Coronary artery (tissue), 2 donors: ENCODE measurements at regions not wholly inside any gene's neighbourhood (a gene's known extent, or its start where the extent isn't known, plus 50 kb on each side); places are given as distances from the start of the nearest gene placed in this dataset.

Experiments
- DNase-seq: peaks from one replicate; pipeline ENCODE4 v3.0.0-alpha.2; 2017; ENCODE audit warnings: low spot score
- H3K27ac ChIP-seq, 2 donors: fragments of 200-600 bp; sonication (generic); one replicate each; pipeline ENCODE4 v1.5.1; 2016 to 2019
- H3K4me3 ChIP-seq: fragments of 200-600 bp; sonication (generic); 2 replicates; pipeline ENCODE4 v1.5.1; 2016; ENCODE audit warnings: mild to moderate bottlenecking, moderate library complexity
- TF ChIP-seq, protein P1 (sequence below): fragments of 200-600 bp; sonication (generic); IDR thresholded peaks from one replicate; pipeline ENCODE4 v1.5.1; 2019; ENCODE audit warnings: antibody characterized with exemption

DNA sequence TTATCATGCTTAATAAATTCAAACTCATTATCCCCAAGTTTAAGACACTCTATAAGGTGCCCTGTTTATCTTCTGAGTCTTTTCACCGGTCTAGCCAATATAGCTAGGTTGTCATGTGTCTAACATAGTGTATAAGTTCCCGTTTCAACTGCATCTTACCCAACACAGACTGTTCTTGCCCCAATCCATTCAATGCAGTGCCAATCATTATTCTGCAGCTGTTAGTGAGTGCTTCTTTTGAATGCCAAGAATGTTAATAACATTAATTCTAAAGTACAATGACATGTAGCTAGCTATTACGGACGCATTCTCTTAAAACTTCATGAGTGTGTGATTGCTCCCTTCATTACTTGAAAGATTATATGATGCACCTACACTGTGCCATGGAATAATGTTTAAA, 646.4 kb upstream of the NR2F2 start:
- DNase-seq: no peak
- TF ChIP-seq, protein P1, sequence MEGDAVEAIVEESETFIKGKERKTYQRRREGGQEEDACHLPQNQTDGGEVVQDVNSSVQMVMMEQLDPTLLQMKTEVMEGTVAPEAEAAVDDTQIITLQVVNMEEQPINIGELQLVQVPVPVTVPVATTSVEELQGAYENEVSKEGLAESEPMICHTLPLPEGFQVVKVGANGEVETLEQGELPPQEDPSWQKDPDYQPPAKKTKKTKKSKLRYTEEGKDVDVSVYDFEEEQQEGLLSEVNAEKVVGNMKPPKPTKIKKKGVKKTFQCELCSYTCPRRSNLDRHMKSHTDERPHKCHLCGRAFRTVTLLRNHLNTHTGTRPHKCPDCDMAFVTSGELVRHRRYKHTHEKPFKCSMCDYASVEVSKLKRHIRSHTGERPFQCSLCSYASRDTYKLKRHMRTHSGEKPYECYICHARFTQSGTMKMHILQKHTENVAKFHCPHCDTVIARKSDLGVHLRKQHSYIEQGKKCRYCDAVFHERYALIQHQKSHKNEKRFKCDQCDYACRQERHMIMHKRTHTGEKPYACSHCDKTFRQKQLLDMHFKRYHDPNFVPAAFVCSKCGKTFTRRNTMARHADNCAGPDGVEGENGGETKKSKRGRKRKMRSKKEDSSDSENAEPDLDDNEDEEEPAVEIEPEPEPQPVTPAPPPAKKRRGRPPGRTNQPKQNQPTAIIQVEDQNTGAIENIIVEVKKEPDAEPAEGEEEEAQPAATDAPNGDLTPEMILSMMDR: no peak
- no peak overlapping the region for H3K4me3 ChIP-seq
- no peak overlapping the region for H3K27ac ChIP-seq

DNA sequence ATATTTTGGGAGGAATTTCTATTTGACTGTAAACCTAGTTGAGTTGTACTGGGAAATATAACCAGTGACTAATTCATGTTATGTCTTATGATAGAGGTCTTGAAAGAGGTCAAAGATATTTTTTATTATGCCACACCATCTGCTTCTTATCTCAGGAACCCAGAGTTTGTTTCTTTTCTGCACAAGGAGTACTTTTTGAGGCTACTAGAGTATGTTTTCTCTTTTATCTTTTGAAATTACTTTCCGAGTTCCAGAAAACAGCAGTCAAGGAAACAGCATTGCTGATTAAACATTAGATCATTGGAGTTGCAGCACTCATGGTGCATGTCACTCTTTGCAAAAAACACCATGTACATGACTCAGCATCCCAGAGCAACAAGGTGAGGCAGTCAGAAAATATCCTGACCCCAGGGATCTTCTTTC, 645.8 kb upstream of the NR2F2 start:
- Histone ChIP-seq H3K4me3 (no peak overlapping the region), H3K27ac (no peak overlapping the region)
- TF ChIP-seq, protein P1: no peak
- no peak for DNase-seq

DNA sequence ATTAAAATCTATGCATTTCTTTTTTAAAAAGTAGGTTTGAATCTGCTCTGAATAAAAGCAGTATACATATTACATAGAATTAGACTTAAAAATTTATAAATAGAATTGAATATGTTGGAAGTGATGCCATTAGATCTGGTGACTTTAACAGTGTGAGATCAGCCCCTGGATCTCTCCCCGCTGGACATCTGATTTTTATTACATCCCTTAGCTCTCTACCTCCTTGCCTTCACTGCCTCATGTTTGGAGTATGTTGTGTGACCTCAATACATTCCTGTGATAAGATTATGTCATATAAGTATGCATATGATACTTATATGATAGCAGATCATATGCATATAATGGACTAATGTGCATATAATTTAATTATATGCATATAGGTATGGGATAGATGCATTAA, 643.4 kb upstream of the NR2F2 start:
- no peak for DNase-seq
- no peak overlapping the region for H3K4me3 ChIP-seq
- TF ChIP-seq, protein P1: no peak
- H3K27ac ChIP-seq: no peak overlapping the region

DNA sequence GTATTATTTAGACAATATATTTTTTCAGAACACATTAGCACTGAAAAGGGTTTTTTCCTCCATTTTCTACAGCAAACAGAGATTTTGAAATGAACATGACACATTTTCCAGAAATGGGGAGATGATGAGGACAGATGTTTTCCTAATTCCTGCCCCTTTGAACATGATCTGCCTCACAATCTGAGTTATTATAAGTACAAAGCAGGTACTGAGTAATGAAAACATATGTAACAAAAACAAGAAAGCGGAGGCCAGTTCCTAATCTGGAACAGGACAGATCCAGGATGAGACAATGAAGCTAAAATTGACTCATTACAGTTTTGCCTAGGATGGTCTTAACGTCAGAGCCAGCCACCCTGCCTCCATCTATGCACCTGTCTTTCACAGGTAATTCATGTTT, 642.8 kb upstream of the NR2F2 start:
- no peak for DNase-seq
- no peak overlapping the region for H3K4me3 ChIP-seq
- TF ChIP-seq, protein P1: no peak
- H3K27ac ChIP-seq: no peak overlapping the region

DNA sequence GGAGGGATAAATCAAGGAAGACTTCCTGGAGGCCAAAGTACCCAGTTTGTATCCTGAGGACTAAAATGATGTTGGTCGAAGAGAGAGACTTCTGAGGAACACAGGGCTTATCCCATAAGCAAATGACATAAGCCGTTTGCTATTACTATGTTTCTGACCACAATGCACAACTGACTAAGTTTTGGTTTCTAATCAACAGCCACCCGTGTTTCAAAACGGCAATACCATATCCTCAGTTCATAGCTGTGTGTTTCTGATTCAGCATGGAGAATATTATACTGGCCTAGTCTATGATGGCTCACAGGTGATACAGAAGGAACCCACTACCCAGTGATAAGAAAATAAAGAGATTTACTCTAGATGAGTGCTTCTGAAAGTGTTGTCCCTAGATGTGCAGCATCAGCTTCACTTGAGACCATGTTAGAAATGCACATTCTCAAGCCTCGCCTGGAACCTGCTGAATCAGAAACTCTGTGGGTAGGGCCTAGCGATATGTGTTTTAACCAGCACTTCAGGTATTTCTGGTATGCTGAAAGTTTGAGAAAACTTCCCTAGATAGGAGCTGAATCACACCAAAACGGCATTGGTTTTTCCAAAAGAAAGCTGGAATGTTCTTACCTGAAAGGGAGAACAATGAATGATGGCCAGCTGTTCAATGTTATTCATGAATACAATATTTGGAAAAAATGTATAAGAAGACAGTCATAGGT, 639.7 kb upstream of the NR2F2 start:
- Histone ChIP-seq H3K4me3 (no peak overlapping the region), H3K27ac (no peak overlapping the region)
- no peak for DNase-seq
- TF ChIP-seq, protein P1: no peak

DNA sequence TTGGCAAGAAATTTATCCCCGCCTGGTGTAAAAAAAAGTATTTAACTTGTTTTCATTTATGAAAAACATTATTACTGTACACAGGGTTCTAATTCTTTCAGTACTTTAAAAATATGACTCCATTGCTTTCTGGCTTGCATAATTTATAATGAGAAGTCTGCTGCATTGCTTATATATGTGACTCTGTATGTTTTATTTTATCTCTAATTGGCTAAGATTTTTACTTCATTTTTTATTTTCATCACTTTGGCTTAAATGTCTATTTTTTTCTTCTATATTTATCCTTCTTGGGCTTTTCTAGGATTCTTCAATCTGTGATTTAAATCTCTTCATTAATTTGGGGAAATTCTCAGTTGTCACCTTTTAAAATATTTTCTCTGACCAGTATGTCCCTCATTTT, 636.6 kb upstream of the NR2F2 start:
- H3K4me3 ChIP-seq: no peak overlapping the region
- DNase-seq: no peak
- H3K27ac ChIP-seq: no peak overlapping the region
- TF ChIP-seq, protein P1: no peak

DNA sequence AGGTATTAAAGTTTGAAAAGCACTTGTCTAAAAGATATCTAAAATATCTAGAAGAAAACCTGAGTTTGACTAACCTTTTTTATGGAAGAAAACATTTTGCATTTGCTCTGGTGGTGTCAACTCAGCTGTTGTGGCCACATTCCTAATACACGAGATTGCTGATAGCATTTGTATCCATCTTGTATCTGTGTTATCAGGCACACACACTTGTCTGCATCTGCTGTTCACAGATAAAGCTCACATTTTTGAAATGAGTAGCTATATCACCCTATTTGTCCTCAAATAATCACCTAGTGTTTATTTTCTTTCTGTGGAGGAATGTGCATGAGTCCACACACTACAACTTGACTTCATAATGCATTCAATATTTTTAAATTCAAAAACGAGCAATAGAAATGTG, 632.3 kb upstream of the NR2F2 start:
- Histone ChIP-seq H3K27ac (no peak overlapping the region), H3K4me3 (no peak overlapping the region)
- no peak for DNase-seq
- TF ChIP-seq, protein P1: no peak
